OCI-LY3 (cell line): ENCODE measurements at regions not wholly inside any gene's neighbourhood (a gene's known extent, or its start where the extent isn't known, plus 50 kb on each side); places are given as distances from the start of the nearest gene placed in this dataset.

Experiments used
- CTCF ChIP-seq: fragments of 200-600, 300-600 bp; sonication (generic); IDR thresholded peaks from 2 replicates; pipeline ENCODE4 v1.5.1; 2014; ENCODE audit warnings: antibody characterized with exemption, low read length, low read depth
- EZH2phosphoT487 ChIP-seq: fragments of 200-600 bp; shearing (Covaris generic); IDR thresholded peaks from 2 replicates; pipeline ENCODE4 v1.6.1; 2018; ENCODE audit warnings: antibody characterized with exemption, mixed run types, low read depth

DNA sequence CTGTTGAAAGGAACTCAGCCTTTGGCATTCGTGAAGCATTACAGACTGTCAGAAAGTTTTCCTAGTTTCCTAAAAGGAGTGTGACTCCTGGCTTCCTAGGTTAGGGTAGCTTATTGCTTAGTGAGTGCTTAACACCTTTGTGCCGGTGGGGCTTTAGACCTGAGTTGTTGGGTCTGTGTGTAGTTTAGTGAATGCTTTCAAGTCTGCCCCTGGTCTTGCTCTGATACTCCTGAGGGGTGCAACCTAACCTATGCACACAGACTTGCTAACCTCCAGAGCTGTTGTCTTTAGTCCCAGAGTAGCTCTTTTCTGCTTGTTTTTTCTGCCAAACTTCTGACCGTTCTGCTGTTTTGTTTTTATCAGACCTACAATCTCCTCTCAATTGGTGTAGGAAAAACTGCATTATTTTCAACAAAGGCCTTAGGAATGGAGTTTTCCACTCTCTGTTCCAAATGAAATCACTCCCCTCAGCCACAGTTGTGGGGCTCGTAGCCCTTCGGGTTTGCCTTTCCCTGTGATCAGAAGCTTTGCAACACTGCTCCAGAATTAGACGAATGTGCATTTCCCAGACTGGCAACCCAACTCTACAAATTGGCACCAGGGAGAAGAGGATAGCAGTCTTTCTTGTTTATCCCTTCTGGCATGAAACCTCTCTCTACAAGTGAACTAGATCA is 1399.1 kb upstream of the PCDH7 start:
- TF ChIP-seq CTCF (no peak), EZH2phosphoT487 (no peak)
